ENCODE measurements at regions not wholly inside any gene's neighbourhood (a gene's known extent, or its start where the extent isn't known, plus 50 kb on each side); places are given as distances from the start of the nearest gene placed in this dataset.

DNA sequence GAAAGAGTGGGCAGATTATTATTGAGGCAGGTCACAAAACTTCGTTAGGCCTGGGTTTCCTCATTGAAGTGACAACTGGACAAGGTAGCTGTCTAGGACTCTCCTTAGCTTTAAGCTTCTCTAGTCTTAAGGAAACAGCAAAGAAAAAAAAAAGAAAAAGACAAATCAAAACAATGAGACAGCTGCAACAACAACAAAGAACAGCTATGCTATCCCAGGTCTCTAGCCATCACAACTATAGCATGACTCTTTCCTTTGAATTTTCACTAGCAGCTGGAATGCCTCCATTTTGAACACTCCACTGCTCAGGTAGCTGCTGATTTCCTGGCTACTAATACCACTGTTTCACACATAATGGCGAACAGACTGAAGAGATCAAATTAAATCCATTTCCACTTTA, 302.4 kb upstream of the SORL1-AS1 start:
- Histone ChIP-seq H3K27ac (ENCODE audit: low read depth, low read length) (no peak overlapping the region), H3K9me3 (ENCODE audit: control insufficient read depth, insufficient read depth, low read length) (no peaks in the 10 kb centered on the region), H3K27me3 (ENCODE audit: control insufficient read depth, insufficient read depth, low read length) (no peaks in the 10 kb centered on the region), H3K4me3 (ENCODE audit: low read depth, low read length) (no peak overlapping the region)
- TF ChIP-seq CTCF (IDR thresholded peaks at IDR 0.05; ENCODE audit: low read depth, low read length), result no peak
- POLR2A ChIA-PET, result no interaction called here
- no peak for DNase-seq (ENCODE audit: low read depth, low spot score)
- CTCF ChIA-PET, result interaction anchor here (0.5 kb wide), 1 partner anchor 231 kb away, joined by 4 read pairs; no protein-coding TSS in a partner anchor

- Histone ChIP-seq H3K27ac (ENCODE audit: low read depth, low read length) (no peak overlapping the region), H3K9me3 (ENCODE audit: control insufficient read depth, insufficient read depth, low read length) (no peaks in the 10 kb centered on the region), H3K4me3 (ENCODE audit: low read depth, low read length) (no peak overlapping the region), H3K27me3 (ENCODE audit: control insufficient read depth, insufficient read depth, low read length) (no peaks in the 10 kb centered on the region)
- ChIA-PET POLR2A (interaction anchor here (0.6 kb wide), 1 partner anchor 20 kb away, joined by 3 read pairs; no protein-coding TSS in a partner anchor), CTCF (interaction anchor here (0.5 kb wide), 1 partner anchor 232 kb away, joined by 4 read pairs; no protein-coding TSS in a partner anchor)
- DNase-seq (ENCODE audit: low read depth, low spot score), result no peak
- no peak for TF ChIP-seq CTCF (IDR thresholded peaks at IDR 0.05; ENCODE audit: low read depth, low read length)
Observed at GRCh38 chr11:121754598-121754997, 301.8 kb upstream of the SORL1-AS1 start.

- no peak for DNase-seq (ENCODE audit: low read depth, low spot score)
- no peaks in the 10 kb centered on the region for H3K9me3 ChIP-seq (ENCODE audit: control insufficient read depth, insufficient read depth, low read length)
- H3K27ac ChIP-seq (ENCODE audit: low read depth, low read length), result no peak overlapping the region
- no peak for TF ChIP-seq CTCF (IDR thresholded peaks at IDR 0.05; ENCODE audit: low read depth, low read length)
- POLR2A ChIA-PET, result interaction anchor here (0.6 kb wide), 1 partner anchor 10 kb away, joined by 7 read pairs; no protein-coding TSS in a partner anchor
- no peak overlapping the region for H3K4me3 ChIP-seq (ENCODE audit: low read depth, low read length)
- no peaks in the 10 kb centered on the region for H3K27me3 ChIP-seq (ENCODE audit: control insufficient read depth, insufficient read depth, low read length)
- CTCF ChIA-PET, result no interaction called here
Observed at GRCh38 chr11:121749691-121750090, 296.9 kb upstream of the SORL1-AS1 start.

DNA sequence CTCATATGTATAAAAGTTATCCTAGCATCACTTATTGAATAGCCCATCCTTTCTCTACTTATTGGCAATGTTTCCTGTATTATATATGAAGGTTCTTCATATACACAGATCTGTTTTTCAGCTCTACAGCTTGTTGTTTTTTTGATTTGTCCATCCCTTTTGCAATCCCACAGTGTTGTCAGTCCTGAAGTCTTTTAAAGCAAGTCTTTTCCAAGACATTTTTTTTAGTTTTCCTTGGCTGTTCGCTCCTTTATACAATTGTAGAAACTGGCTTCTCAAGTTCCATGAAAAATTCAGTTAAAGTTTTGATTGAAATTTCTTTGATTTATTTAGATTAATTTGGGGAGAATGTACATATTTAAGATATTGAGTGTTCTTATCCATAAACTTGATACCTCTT, 295.3 kb upstream of the SORL1-AS1 start:
- Histone ChIP-seq H3K27me3 (ENCODE audit: control insufficient read depth, insufficient read depth, low read length) (no peaks in the 10 kb centered on the region), H3K27ac (ENCODE audit: low read depth, low read length) (no peak overlapping the region), H3K9me3 (ENCODE audit: control insufficient read depth, insufficient read depth, low read length) (no peaks in the 10 kb centered on the region), H3K4me3 (ENCODE audit: low read depth, low read length) (no peak overlapping the region)
- no peak for DNase-seq (ENCODE audit: low read depth, low spot score)
- TF ChIP-seq CTCF (IDR thresholded peaks at IDR 0.05; ENCODE audit: low read depth, low read length), result no peak
- ChIA-PET CTCF (no interaction called here), POLR2A (no interaction called here)

- no peak for TF ChIP-seq CTCF (IDR thresholded peaks at IDR 0.05; ENCODE audit: low read depth, low read length)
- no peaks in the 10 kb centered on the region for H3K27me3 ChIP-seq (ENCODE audit: control insufficient read depth, insufficient read depth, low read length)
- DNase-seq (ENCODE audit: low read depth, low spot score), result no peak
- H3K9me3 ChIP-seq (ENCODE audit: control insufficient read depth, insufficient read depth, low read length), result no peaks in the 10 kb centered on the region
- H3K27ac ChIP-seq (ENCODE audit: low read depth, low read length), result no peak overlapping the region
- POLR2A ChIA-PET, result no interaction called here
- no peak overlapping the region for H3K4me3 ChIP-seq (ENCODE audit: low read depth, low read length)
- CTCF ChIA-PET, result no interaction called here
Observed at GRCh38 chr11:121743285-121743684, 290.5 kb upstream of the SORL1-AS1 start.
